ENCODE measurements at regions not wholly inside any gene's neighbourhood (a gene's known extent, or its start where the extent isn't known, plus 50 kb on each side); places are given as distances from the start of the nearest gene placed in this dataset.

GRCh38 chr2:215554689-215555498, 119.0 kb upstream of the FN1 start:
- no peak for TF ChIP-seq CTCF (IDR thresholded peaks at IDR 0.05)
- TF ChIP-seq POLR2AphosphoS5 (IDR thresholded peaks at IDR 0.05; ENCODE audit: low read depth, low read length): no peak
- TF ChIP-seq REST (IDR thresholded peaks at IDR 0.05; ENCODE audit: insufficient read depth in 1 of 2, low read depth in 2 of 2, low read length in 1 of 2): no peak
- no peak for TF ChIP-seq SIN3A (IDR thresholded peaks at IDR 0.05; ENCODE audit: borderline replicate concordance, insufficient read depth, low read depth, low read length)
